ENCODE measurements at regions not wholly inside any gene's neighbourhood (a gene's known extent, or its start where the extent isn't known, plus 50 kb on each side); places are given as distances from the start of the nearest gene placed in this dataset.
"Not testable (repeated sequence)": the region's sequence is repeated elsewhere in the genome, so short reads cannot be mapped to it uniquely, and the experiment has no call there.

- peak in 1 of 2 donors; percentile 3 for DNase-seq (ENCODE audit: low read depth in 1 of 2, low spot score in 1 of 2)
- Histone ChIP-seq H3K36me3 (no peaks in the 10 kb centered on the region), H3K4me3 (no peak overlapping the region), H3K4me1 (ENCODE audit: low read depth) (peaks cover 5% of the 10 kb centered on the region), H3K27me3 (no peaks in the 10 kb centered on the region), H3K27ac (no peak overlapping the region), H3K9me3 (ENCODE audit: low read depth) (no peaks in the 10 kb centered on the region)
- no peak for TF ChIP-seq CTCF (IDR thresholded peaks at IDR 0.05; ENCODE audit: low read depth, low read length)
These were observed 1504.6 kb upstream of the WWC1 start for GRCh38 chr5:166786889-166787288.

- Histone ChIP-seq H3K4me1 (ENCODE audit: low read depth) (no peaks in the 10 kb centered on the region), H3K4me3 (no peak overlapping the region), H3K9me3 (ENCODE audit: low read depth) (no peaks in the 10 kb centered on the region), H3K27me3 (no peaks in the 10 kb centered on the region), H3K36me3 (no peaks in the 10 kb centered on the region), H3K27ac (no peak overlapping the region)
- no peak for TF ChIP-seq CTCF (IDR thresholded peaks at IDR 0.05; ENCODE audit: low read depth, low read length)
- DNase-seq (ENCODE audit: low read depth in 1 of 2, low spot score in 1 of 2) = no peak
These were observed 1503.4 kb upstream of the WWC1 start for GRCh38 chr5:166788050-166788449.

- no peak for TF ChIP-seq CTCF (IDR thresholded peaks at IDR 0.05; ENCODE audit: low read depth, low read length)
- H3K27me3 ChIP-seq = no peaks in the 10 kb centered on the region
- H3K9me3 ChIP-seq (ENCODE audit: low read depth) = no peaks in the 10 kb centered on the region
- no peak overlapping the region for H3K4me3 ChIP-seq
- no peak overlapping the region for H3K27ac ChIP-seq
- DNase-seq (ENCODE audit: low read depth in 1 of 2, low spot score in 1 of 2) = no peak
- no peaks in the 10 kb centered on the region for H3K36me3 ChIP-seq
- no peaks in the 10 kb centered on the region for H3K4me1 ChIP-seq (ENCODE audit: low read depth)
These were observed 1495.7 kb upstream of the WWC1 start for GRCh38 chr5:166795756-166796155.

- TF ChIP-seq CTCF (IDR thresholded peaks at IDR 0.05; ENCODE audit: low read depth, low read length) = no peak
- H3K36me3 ChIP-seq = no peaks in the 10 kb centered on the region
- H3K4me1 ChIP-seq (ENCODE audit: low read depth) = no peaks in the 10 kb centered on the region
- no peak for DNase-seq (ENCODE audit: low read depth in 1 of 2, low spot score in 1 of 2)
- no peaks in the 10 kb centered on the region for H3K27me3 ChIP-seq
- H3K4me3 ChIP-seq = no peak overlapping the region
- no peaks in the 10 kb centered on the region for H3K9me3 ChIP-seq (ENCODE audit: low read depth)
- H3K27ac ChIP-seq = no peak overlapping the region
These were observed 1488.4 kb upstream of the WWC1 start for GRCh38 chr5:166803058-166803457.

GRCh38 chr5:166804223-166804622, 1487.2 kb upstream of the WWC1 start:
- H3K4me1 ChIP-seq (ENCODE audit: low read depth); H3K27ac ChIP-seq; DNase-seq (ENCODE audit: low read depth in 1 of 2, low spot score in 1 of 2); H3K27me3 ChIP-seq; H3K36me3 ChIP-seq; H3K9me3 ChIP-seq (ENCODE audit: low read depth); H3K4me3 ChIP-seq: not testable (repeated sequence)

- H3K36me3 ChIP-seq; H3K4me1 ChIP-seq (ENCODE audit: low read depth); H3K27me3 ChIP-seq; H3K4me3 ChIP-seq; DNase-seq (ENCODE audit: low read depth in 1 of 2, low spot score in 1 of 2); H3K9me3 ChIP-seq (ENCODE audit: low read depth); H3K27ac ChIP-seq: not testable (repeated sequence)
These were observed 1486.8 kb upstream of the WWC1 start for GRCh38 chr5:166804693-166805092.

GRCh38 chr5:166810093-166810658, 1481.3 kb upstream of the WWC1 start:
- not testable (repeated sequence) for H3K27ac ChIP-seq; DNase-seq (ENCODE audit: low read depth in 1 of 2, low spot score in 1 of 2)

More at GRCh38 chr5:166810093-166810658, 1481.3 kb upstream of the WWC1 start:
- not testable (repeated sequence) for H3K4me3 ChIP-seq; H3K36me3 ChIP-seq; H3K27me3 ChIP-seq; H3K4me1 ChIP-seq (ENCODE audit: low read depth); H3K9me3 ChIP-seq (ENCODE audit: low read depth)

Data from cardiac muscle cell (in vitro differentiated cells and primary cell).